ENCODE measurements at regions not wholly inside any gene's neighbourhood (a gene's known extent, or its start where the extent isn't known, plus 50 kb on each side); places are given as distances from the start of the nearest gene placed in this dataset.

DNA sequence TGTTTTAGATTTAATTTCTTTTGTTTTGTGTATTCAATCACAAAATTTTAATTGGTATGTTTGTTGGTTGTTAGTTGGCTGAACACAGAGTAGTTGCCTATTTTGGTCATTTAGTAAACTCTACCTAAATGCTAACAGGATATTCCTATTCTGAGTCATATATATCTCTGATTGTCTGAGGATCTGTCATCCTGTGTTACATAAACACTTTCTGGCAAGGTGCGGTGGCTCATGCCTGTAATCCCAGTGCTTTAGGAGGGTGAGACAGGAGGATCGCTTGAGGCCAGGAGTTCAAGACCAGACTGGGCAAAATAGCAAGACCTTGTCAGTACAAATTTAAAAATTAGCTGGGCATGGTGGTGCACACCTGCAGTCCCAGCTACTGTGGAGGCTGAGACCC is 178.6 kb downstream of the PLCE1 start:
- no peak overlapping the region for H3K27ac ChIP-seq (replicated peaks)
- no peak overlapping the region for H3K4me3 ChIP-seq (replicated peaks; ENCODE audit: insufficient read depth, low read length)
- H3K27me3 ChIP-seq (ENCODE audit: insufficient read depth, poor library complexity, severe bottlenecking), result no peaks in the 10 kb centered on the region
- no peak for DNase-seq (ENCODE audit: low read depth in 1 of 2, low spot score in 1 of 2)
- TF ChIP-seq POLR2AphosphoS5 (IDR thresholded peaks at IDR 0.05; ENCODE audit: low read depth), result no peak
- TF ChIP-seq, protein P1, sequence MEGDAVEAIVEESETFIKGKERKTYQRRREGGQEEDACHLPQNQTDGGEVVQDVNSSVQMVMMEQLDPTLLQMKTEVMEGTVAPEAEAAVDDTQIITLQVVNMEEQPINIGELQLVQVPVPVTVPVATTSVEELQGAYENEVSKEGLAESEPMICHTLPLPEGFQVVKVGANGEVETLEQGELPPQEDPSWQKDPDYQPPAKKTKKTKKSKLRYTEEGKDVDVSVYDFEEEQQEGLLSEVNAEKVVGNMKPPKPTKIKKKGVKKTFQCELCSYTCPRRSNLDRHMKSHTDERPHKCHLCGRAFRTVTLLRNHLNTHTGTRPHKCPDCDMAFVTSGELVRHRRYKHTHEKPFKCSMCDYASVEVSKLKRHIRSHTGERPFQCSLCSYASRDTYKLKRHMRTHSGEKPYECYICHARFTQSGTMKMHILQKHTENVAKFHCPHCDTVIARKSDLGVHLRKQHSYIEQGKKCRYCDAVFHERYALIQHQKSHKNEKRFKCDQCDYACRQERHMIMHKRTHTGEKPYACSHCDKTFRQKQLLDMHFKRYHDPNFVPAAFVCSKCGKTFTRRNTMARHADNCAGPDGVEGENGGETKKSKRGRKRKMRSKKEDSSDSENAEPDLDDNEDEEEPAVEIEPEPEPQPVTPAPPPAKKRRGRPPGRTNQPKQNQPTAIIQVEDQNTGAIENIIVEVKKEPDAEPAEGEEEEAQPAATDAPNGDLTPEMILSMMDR (IDR thresholded peaks at IDR 0.05; ENCODE audit: insufficient read depth, low read length), result no peak
- TF ChIP-seq, protein P2, sequence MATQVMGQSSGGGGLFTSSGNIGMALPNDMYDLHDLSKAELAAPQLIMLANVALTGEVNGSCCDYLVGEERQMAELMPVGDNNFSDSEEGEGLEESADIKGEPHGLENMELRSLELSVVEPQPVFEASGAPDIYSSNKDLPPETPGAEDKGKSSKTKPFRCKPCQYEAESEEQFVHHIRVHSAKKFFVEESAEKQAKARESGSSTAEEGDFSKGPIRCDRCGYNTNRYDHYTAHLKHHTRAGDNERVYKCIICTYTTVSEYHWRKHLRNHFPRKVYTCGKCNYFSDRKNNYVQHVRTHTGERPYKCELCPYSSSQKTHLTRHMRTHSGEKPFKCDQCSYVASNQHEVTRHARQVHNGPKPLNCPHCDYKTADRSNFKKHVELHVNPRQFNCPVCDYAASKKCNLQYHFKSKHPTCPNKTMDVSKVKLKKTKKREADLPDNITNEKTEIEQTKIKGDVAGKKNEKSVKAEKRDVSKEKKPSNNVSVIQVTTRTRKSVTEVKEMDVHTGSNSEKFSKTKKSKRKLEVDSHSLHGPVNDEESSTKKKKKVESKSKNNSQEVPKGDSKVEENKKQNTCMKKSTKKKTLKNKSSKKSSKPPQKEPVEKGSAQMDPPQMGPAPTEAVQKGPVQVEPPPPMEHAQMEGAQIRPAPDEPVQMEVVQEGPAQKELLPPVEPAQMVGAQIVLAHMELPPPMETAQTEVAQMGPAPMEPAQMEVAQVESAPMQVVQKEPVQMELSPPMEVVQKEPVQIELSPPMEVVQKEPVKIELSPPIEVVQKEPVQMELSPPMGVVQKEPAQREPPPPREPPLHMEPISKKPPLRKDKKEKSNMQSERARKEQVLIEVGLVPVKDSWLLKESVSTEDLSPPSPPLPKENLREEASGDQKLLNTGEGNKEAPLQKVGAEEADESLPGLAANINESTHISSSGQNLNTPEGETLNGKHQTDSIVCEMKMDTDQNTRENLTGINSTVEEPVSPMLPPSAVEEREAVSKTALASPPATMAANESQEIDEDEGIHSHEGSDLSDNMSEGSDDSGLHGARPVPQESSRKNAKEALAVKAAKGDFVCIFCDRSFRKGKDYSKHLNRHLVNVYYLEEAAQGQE (IDR thresholded peaks at IDR 0.05; ENCODE audit: insufficient replicate concordance, low read depth), result no peak
- TF ChIP-seq GABPA (IDR thresholded peaks at IDR 0.05; ENCODE audit: low read depth), result no peak

DNA sequence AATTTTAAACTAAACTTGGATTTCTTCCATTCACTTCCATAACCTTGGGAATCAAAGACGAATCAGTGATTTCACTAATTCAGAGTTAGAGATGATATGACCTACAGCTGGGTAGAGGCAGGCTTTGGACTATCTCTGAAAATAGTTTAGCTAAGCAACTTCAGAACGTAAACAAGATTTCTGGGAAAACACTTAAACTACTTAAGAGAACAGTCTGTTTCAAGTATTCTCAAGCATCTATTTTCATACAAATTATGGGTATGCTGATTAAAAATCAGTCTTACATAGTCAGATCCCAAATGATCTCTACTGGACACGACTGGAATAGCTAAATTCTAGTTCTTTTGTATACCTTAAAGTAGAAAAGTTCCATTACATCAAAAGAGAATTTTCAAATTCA is 179.9 kb downstream of the PLCE1 start:
- Histone ChIP-seq H3K27me3 (ENCODE audit: insufficient read depth, poor library complexity, severe bottlenecking) (no peaks in the 10 kb centered on the region), H3K4me3 (replicated peaks; ENCODE audit: insufficient read depth, low read length) (no peak overlapping the region), H3K27ac (replicated peaks) (no peak overlapping the region)
- TF ChIP-seq GABPA (IDR thresholded peaks at IDR 0.05; ENCODE audit: low read depth) (no peak), POLR2AphosphoS5 (IDR thresholded peaks at IDR 0.05; ENCODE audit: low read depth) (no peak), SPI1 (IDR thresholded peaks at IDR 0.05; ENCODE audit: borderline replicate concordance, low read depth) (no peak)
- DNase-seq (ENCODE audit: low read depth in 1 of 2, low spot score in 1 of 2), result no peak

DNA sequence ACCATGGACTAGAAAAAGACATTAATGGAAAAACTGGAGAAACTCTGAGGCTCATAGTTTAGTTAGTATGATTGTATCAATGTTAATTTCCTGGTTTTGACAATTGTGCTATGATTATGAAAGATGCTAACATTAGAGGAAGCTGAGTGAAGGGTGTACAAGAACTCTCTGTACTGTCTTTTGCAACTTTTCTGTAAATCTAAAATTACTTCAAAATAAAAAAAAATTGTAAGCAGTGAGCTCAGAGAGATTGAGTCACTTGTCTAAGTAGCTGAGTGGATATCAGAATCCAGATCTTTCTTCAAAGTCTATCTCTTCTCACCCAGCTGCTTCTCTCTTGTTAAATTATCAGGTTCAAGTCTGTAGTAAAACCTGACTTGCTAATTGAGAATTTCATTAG is 181.1 kb downstream of the PLCE1 start:
- Histone ChIP-seq H3K4me3 (replicated peaks; ENCODE audit: insufficient read depth, low read length) (no peak overlapping the region), H3K27ac (replicated peaks) (no peak overlapping the region), H3K27me3 (ENCODE audit: insufficient read depth, poor library complexity, severe bottlenecking) (no peaks in the 10 kb centered on the region)
- TF ChIP-seq GABPA (IDR thresholded peaks at IDR 0.05; ENCODE audit: low read depth) (no peak), POLR2AphosphoS5 (IDR thresholded peaks at IDR 0.05; ENCODE audit: low read depth) (no peak), SPI1 (IDR thresholded peaks at IDR 0.05; ENCODE audit: borderline replicate concordance, low read depth) (no peak)
- TF ChIP-seq, protein P1 (IDR thresholded peaks at IDR 0.05; ENCODE audit: insufficient read depth, low read length), result no peak
- TF ChIP-seq, protein P2 (IDR thresholded peaks at IDR 0.05; ENCODE audit: insufficient replicate concordance, low read depth), result no peak
- no peak for DNase-seq (ENCODE audit: low read depth in 1 of 2, low spot score in 1 of 2)

DNA sequence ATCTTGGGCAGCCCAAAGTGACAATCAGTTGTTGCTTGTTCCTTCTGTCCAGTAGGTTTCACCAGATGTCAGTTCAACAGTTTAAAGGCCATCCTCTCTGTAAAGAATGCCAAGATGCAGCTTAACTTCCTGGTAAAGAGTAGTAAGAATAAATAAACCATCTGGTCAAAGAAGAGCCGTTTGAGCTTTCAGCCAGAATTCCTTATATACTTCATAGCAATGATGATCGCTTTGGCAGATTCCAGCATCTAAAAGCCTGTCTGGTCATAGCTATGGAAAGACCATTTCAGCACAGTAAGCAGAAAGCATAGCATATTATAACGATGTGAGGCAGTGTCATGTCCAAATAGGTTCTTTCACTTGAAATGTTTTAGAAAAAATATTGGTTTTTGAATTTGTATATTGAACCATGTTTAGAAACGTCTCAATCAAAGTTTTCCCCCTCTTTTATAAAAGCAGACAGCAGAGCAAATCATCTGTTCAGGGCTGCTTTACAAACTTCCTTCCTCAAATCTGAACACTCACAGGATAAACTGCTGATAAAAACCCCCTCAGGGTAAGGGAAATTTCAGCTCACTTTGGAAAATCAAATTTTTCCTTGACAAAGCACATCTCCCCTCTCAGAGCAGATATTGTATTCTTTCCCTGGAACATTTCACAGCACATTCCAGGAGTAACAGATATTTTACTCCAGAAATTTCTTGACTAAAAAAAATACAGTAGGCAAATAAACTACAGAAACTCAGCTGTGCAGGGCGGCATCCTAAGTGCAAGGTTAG is 184.1 kb downstream of the NOC3L start:
- Histone ChIP-seq H3K4me3 (replicated peaks; ENCODE audit: insufficient read depth, low read length) (no peak overlapping the region), H3K27ac (replicated peaks) (no peak overlapping the region), H3K27me3 (ENCODE audit: insufficient read depth, poor library complexity, severe bottlenecking) (no peaks in the 10 kb centered on the region)
- no peak for DNase-seq (ENCODE audit: low read depth in 1 of 2, low spot score in 1 of 2)
- TF ChIP-seq, protein P2 (IDR thresholded peaks at IDR 0.05; ENCODE audit: insufficient replicate concordance, low read depth), result no peak
- TF ChIP-seq GABPA (IDR thresholded peaks at IDR 0.05; ENCODE audit: low read depth), result no peak
- no peak for TF ChIP-seq SPI1 (IDR thresholded peaks at IDR 0.05; ENCODE audit: borderline replicate concordance, low read depth)
- no peak for TF ChIP-seq POLR2AphosphoS5 (IDR thresholded peaks at IDR 0.05; ENCODE audit: low read depth)
- TF ChIP-seq, protein P1 (IDR thresholded peaks at IDR 0.05; ENCODE audit: insufficient read depth, low read length), result no peak
